ENCODE measurements at regions not wholly inside any gene's neighbourhood (a gene's known extent, or its start where the extent isn't known, plus 50 kb on each side); places are given as distances from the start of the nearest gene placed in this dataset.
A peak's percentile ranks its signal among the peaks of the same experiment; 100 is the strongest.
"Not testable (repeated sequence)": the region's sequence is repeated elsewhere in the genome, so short reads cannot be mapped to it uniquely, and the experiment has no call there.

DNA sequence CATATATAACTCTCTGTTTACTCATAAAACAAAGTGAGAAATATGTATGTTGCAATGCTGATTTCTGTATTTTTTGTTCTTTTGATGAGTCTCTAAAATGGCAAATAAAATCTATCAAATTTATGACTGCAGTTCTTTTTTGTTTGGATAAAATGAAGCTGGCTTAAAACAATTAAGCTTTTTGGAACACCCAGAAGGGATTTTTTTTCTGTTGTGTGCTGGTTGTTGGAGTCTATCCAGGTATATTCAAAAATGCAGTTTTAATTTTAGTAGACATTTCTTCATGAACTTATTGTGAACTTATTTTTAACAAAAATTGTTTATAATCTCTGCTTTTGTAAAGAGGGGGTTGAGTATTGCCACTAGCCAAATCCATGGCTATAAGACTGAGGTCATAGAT, 405.5 kb downstream of the RAP2B start:
- no peak for DNase-seq

DNA sequence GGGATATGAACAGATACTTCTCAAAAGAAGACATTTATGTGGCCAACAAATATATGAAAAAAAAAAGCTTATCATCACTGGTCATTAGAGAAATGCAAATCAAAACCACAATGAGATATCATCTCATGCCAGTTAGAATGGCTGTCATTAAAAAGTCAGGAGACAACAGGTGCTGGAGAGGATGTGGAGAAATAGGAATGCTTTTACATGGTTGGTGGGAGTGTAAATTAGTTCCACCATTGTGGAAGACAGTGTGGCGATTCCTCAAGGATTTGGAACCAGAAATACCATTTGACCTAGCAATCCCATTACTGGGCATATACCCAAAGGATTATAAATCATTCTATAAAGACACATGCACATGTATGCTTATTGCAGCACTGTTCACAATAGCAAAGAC, 408.5 kb downstream of the RAP2B start:
- DNase-seq, result not testable (repeated sequence)

DNA sequence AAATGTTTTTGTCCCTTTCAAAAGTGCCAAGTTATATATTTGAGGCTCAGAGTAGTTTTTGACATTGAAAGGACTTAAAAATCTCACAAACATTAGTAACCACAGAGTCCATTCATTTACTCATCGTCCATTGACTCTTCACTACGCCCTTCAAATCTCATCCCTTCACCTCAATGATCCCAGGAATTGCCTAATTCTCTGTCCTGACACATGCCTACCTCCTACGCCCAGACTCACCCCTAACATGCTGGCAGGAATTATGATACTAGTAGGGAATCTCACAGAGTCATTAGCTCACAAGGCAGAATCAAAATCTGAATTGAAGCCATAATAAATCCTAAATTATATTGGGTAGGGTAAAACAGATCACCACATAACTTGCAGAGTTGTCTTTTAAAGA, 410.1 kb downstream of the RAP2B start:
- no peak for DNase-seq

DNA sequence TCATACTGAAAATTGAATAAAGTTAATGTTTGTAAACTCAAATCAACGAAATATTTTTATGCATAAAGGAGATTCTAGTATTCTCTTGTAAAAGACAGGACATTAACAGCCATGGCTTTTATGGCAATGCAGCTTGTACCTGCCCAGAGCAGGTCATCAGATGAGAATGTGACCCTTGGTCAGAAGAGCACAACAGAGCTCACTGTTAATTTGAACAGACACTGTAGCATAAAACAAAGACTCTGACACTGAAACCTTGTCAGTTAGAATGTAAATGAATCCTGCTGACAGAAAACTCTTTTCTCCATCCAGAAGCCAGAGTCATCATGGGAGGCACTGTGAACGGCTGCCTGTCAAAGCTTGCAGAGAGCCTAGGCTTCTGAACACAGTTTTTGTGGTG, 410.6 kb downstream of the RAP2B start:
- DNase-seq, result peak; percentile 26

DNA sequence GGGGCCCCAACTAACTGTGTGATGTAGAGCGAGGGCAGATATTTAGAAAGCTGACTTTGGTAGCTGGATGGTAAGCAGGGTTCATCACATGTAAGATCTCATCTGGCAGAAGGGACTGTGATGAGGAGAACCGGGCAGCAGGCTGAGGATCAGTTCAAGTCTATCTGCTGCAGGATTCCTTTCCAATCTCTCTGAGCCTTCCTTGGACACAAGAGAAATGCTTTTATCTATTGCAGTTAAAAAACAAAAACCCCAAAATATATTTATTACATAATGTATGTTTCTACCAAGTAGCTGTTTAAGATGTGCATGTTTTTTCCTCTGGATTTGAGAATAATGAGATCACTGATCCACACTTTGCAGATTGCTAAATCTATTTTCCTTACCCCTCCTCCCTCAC, 411.5 kb downstream of the RAP2B start:
- peak; percentile 12 for DNase-seq

DNA sequence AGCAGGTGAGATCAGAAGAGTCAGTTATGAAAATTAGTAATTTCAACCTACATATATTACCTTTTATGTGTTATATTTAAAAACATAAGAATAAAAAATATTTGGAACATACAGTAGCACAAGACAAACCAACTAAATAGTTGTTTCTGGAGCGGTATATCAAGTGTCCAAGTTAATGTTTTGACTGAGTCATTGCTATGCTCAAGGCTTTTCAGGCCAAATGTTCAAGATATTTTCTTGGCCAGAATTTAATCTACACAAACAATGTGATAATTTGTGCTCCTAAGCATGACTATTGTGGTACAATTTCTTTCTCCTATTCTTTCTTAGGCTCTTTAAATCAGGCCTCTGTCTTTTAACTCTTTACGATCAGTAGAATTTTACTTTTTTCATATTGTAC, 412.4 kb downstream of the RAP2B start:
- no peak for DNase-seq

DNA sequence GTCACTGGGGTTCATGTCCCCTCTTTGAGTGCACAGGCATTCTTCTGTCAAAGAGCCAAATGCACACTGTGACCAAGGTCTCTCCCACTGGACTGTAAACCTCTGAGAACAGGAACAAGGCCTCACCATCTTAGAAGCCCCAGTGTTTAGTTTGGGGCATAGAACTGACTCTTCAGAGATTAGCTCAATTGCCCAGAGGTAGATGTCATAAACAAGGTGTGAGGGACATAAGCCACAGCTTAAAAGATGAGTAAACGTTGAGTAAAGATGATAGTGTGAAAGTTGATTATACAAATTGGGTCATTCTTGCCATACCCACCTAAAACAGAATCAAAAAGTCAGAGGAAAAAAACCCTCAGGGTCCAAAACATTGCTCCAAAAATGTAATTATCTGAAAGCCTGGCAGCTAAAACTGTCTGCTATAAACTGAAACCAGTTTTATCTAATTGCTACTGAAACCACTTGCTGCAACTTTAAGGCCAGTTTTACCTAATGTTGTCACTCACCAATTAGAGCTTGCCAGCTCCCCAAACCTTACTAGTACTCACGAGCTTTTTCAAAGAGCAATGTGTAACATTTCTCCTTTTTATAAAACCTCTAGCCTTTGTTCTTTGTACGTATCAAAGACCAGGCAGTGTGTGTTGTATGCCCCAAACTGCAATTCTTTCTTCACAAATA, 415.2 kb downstream of the RAP2B start:
- DNase-seq, result no peak

DNA sequence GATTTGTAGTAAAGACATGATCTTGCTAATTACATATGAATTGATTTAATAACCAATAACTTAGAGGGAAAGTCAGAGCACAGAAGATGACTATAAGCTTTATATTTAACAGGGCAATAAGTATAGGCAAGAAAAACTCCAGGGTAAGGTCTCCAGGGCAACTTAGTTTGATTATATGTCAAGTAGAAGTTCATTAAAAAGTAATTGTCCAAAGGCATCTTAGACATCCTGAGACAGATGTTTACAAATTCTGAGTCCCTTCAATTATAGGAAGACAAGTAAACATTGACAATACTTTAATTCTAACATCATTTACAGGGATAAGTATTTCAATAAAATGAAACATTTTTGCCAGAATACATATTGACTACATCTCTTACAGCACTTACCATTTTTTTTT, 416.0 kb downstream of the RAP2B start:
- no peak for DNase-seq

DNA sequence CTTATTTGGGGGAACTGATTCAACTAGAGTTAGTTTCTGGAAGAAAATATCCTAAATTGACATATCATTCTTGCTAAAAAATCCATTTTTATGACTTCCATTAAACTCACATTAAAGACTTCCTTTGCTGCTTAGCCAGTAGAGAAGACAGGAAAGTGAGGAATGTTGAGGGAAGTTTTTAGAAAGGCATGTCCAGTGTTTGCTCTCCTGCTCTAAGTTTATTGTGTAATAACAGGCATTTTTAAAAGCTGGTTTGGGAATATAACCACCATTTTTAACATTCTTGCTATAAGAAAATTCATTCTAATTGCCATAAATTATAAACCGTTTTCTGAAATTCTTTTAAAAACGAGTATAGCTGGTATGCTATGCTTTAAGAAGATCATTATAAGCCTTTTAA, 428.0 kb downstream of the RAP2B start:
- DNase-seq, result no peak

DNA sequence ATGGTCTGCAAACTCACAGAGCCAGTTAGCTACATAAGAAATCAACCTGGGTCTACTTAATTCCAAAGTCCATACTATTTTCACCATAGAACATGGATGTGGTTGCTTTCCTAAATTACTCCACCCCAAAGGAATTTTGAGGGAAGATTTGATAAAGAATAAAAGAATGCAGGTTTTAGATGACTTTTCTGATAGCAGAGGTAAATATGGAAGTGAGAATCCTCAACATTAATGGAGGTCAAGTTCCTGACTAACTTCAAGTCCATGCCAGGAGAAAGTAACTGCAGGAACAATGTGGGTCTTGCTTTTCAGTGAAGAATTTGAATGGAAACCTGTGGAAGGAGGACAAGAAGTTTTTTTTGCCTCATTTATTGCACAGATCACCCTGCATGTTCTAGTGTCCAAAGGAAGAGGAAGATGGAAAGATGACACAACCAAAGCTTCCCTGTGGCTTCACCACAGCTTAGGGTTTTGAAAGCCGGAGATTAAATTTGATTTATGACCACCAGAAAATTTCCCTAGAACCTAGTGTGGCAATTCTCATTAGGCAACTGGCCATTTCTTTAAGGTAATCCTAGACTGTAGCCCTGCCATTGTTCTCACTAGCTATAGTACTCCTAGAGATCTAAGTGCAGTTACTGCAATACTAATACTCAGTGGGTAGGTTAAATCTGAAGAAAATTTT, 429.7 kb downstream of the RAP2B start:
- no peak for DNase-seq

DNA sequence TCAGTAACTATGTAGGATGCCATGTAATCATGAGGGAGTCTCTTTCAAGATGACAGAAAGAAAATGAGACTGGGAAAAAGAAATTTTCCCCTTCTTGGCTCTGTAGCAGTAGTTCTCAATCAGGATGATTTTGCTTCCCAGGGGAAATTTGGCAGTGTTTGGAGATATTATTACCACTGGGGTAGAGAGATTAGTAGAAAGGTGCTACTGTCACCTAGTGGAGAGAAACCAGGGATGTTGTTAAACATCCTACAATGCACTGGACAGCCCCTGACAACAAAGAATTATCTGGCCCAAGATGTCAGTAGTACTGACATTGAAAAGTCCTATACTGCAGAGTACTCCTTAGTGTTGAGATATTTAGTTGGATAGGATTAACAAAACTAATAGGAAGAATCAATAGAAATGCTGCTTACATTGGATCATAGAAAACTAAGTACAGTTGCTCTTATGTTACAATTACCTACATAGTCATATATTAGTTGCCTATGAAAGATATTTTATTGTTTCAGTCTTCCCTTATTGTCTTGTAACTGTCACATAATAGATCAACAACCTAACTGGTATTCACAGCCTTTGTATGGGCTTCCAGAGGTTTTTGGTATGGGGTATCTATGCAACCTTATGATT, 433.3 kb downstream of the RAP2B start:
- no peak for DNase-seq

DNA sequence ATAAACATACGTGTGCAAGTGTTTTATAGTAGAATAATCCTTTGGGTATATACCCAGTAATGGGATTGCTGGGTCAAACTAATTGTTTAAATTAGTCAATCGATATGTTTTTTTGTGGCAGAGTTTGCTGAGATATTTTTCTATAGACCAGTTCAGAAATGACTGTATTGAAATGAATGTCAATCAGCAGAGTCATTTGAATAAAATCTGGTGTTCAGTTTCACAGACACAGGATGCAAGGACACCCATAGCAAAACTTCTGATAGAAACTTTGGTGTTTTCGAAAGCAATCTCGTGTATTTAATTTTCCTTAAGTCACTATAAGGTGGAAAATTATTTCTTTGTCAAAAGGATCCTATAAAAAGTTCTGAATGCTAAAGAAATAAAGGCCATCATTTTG, 434.4 kb downstream of the RAP2B start:
- no peak for DNase-seq

DNA sequence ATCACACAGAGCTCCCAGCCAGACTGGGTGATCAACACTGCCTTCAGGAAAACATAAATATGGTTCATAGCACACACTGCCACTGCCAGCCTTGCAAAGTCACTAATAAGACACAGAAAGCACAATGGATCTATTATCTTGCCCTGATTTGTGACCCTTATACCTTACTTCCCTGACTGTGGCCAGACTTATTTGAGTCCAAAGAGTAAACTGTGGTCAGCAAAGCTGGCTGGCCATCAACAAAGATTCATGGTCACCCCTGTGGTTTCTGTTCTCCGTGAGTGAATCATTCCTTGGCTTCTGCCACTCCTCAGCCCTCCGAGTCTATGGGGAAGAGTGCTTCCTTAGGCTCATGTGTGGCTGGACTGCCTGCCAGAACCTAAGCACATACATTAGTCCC, 437.7 kb downstream of the RAP2B start:
- no peak for DNase-seq

DNA sequence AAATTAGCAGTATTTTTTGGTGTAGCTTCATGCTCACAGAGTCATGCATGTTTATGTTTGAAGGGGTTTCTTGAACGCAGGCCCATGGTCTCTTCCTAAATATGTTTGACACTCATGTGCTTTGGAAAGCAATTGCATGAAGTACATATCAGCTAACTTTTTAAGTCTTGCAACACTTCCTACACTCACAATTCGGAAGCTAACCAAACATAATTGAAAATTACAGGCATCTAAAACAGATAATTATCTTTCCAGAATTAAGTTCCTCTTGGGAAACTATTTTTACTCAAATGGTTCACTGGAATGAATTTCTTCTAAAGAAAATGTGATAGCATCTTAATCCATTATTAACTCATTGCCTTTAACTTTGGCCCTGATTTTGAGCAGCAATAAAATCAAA, 438.9 kb downstream of the RAP2B start:
- DNase-seq, result no peak

DNA sequence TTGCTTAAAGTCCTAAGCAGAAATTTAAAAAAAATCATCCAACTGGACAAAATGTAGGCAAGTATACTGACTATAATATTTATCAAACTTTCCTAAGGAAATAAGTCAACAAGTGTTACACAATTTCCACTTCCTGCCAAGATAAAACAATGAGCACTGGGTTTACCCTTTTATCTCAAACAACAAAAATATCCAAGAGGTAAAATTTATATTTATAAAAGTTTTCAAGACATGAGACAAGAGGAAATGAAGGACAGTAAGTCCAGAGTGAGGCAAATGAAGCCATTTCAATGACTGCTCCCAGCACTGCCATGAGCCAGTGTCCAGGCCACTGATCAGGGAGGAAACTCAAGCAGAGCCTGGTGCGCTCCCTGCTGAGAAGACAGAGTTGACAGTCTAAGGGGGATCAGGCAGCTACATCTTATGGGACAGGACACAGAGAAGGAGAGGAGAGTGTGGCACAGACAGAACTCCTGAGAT, 439.4 kb downstream of the RAP2B start:
- DNase-seq, result no peak

DNA sequence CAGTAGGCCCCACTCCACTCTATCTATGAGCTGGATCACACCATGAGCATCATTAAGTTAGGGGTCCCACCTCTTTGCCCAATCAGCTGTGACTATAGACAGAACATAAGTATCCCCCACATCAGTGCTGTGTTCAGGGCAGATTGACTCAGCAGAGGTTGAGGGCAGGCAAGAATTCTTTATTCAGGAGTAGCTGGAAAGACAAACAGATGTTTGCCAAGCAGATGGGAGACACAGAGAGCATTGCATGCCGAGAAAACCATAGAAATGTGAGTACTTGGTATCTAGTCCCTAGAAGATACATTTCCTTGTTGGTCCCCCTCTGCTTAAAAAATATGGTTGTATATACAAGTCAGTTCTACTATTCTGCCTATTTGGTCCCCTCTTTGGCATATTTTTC, 440.8 kb downstream of the RAP2B start:
- no peak for DNase-seq

DNA sequence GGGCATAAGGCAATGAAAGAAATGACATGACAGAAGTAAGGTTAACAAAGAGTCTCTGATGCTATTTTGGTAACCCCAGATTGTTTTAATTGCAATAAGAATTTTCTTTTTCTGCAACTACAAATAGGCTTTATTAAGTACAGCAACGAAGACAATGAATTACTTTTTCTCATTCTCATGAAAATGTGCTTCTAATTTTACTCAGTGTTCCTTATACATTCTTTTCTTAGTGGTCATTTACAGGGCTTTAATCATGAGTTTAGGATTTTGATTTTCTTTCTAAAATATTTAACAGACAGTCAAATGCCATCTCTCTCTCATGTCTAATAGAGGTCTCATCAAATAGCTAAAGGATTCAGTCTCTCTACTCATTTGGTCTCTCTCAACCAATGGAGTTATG, 452.1 kb downstream of the RAP2B start:
- no peak for DNase-seq

DNA sequence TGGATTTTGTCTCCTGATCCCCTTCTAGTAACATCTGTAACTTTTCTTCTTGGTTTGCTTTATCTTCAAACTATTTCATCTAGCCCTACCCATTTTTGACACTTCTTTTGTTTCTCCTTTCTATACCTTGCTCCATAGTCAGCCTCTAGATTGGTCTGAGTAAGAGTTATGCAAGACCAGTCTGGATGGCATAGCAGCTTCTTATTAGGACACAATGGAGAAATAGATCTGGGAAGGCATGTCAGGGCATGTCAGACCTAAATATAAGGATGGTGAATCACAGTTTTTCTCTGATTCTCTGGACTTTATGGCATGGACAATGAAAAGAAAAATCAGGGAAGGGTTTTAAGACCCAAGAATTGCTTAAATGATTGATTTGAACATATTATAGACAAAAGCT, 452.5 kb downstream of the RAP2B start:
- no peak for DNase-seq

DNA sequence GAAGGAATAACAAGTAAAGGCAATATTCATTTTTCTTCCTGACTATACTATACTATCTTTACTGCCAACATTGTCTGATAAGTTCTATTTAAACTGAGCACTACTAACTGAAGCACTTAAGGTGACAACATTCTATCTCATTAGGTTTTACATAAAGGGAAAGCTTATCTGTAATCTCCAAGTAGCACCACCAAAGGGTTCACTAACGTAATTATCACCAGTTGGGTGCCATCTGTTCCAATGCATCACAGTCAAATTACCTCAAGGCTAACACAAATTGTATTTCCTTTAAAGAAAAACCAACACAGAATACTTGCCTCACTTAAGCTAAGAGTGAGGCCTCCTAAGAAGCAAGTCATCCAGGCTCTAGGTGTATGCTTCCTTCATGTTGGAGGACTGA, 453.8 kb downstream of the RAP2B start:
- no peak for DNase-seq

DNA sequence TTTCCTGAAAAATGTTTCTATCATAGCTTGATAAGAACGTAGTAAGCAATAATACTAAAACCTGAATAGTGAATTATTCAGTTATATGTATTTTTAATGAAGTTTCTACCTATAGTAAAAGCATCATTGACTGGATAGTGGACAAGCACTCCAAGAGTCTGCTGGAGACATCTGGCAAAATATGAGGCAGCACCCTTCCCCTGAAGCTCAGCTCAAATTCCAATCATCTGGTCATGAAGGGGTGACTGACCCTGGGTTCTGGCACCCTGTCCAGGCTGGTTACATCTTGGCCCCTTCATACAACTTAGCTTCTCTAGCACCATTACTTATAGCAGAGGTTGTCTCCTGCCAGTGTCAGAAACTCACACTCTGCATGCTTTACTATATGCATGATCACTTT, 455.4 kb downstream of the RAP2B start:
- DNase-seq, result no peak

DNA sequence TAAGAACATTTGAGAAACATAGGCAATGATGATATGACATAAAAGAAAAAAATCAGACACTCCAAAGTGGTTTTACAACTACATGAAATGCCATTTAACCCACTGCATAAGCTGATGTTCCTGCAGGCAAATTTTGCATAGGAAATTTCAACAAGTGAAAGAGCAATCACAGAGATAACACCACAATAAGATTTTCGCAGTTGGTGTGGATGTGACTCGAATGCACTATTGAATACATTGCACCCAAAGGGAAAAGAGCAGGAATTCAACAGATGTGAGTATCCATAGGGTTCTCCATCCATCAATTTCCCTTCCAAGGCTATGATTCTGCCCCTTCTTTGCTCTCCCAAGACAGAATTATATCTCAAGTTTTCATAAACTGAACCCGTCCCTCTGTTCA, 456.1 kb downstream of the RAP2B start:
- DNase-seq, result no peak

DNA sequence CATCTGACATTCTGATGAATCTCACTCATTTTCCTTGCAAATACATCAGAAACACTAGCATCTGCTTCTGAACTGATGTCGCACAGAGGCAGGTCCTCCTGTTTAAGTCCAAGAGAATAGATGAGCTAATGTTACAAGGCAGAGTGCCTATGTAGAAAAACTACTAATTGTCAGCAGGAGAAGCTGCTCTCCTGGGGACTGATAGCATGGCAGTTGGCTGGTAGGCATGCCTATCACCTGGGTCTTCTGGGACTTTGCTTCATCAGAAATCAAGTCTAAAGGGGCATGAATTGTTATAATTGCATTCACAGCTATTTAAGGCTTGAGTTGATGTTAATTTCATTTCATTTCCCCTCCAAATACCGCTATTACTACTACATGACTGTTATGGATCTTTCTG, 457.2 kb downstream of the RAP2B start:
- no peak for DNase-seq

DNA sequence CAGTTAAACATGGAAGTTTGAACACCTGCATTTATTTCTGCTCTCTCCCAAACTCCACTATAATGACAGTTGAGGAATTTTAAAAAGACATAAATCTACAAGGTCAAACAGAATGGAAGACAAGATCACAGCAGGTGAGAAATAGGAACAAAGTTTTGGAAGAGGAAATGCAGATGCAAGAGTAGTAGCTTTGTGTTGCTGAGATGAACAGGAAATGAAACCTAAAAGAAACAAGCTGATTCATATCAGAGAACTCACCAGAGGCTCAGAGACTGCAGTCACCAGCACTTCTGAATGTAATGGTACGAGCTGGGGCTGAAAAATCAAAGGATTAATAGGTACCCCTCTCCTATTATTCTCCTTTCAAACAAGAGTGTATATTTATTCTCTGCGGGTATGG, 459.9 kb downstream of the RAP2B start:
- DNase-seq, result no peak

DNA sequence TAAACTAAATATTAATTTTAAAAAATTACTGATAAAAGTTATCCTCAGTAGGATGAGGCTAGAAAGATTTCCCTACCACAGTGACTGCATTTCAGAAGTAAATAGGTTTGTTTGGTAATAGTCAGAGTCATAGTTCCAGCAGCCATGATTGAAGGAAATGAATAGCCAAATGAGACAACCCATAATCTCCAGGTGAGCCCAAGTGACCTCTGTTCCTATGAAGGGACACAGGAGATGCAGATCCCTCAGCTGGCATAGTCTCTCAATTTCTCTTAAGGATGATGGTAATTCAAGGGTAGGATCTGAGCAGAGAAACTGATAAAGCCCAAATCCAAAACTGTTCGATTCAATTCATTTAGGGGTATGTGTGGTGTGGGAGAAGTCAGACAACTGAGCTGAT, 461.8 kb downstream of the RAP2B start:
- DNase-seq, result no peak

Measured in retina (tissue), 1 donor.